ENCODE measurements at regions not wholly inside any gene's neighbourhood (a gene's known extent, or its start where the extent isn't known, plus 50 kb on each side); places are given as distances from the start of the nearest gene placed in this dataset.
"Not testable (repeated sequence)": the region's sequence is repeated elsewhere in the genome, so short reads cannot be mapped to it uniquely, and the experiment has no call there.

DNA sequence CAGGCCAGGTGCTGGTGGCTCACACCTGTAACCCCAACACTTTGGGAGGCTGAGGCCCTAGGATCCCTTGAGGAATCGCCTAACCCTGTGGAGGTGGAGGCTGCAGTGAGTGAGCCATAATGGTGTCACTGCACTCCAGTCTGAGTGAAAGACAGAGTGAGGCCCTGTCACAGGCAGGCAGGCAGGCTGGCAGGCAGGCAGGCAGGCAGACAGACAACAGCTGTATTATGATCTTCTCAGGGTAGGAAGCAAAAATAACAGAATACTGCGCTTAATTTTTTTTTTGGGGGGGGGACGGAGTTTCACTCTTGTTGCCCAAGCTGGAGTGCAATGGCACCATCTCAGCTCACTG, 3901.6 kb upstream of the OR11H1 start:
- TF ChIP-seq, protein P1, sequence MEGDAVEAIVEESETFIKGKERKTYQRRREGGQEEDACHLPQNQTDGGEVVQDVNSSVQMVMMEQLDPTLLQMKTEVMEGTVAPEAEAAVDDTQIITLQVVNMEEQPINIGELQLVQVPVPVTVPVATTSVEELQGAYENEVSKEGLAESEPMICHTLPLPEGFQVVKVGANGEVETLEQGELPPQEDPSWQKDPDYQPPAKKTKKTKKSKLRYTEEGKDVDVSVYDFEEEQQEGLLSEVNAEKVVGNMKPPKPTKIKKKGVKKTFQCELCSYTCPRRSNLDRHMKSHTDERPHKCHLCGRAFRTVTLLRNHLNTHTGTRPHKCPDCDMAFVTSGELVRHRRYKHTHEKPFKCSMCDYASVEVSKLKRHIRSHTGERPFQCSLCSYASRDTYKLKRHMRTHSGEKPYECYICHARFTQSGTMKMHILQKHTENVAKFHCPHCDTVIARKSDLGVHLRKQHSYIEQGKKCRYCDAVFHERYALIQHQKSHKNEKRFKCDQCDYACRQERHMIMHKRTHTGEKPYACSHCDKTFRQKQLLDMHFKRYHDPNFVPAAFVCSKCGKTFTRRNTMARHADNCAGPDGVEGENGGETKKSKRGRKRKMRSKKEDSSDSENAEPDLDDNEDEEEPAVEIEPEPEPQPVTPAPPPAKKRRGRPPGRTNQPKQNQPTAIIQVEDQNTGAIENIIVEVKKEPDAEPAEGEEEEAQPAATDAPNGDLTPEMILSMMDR (conservative IDR thresholded peaks at IDR 0.05): no peak

DNA sequence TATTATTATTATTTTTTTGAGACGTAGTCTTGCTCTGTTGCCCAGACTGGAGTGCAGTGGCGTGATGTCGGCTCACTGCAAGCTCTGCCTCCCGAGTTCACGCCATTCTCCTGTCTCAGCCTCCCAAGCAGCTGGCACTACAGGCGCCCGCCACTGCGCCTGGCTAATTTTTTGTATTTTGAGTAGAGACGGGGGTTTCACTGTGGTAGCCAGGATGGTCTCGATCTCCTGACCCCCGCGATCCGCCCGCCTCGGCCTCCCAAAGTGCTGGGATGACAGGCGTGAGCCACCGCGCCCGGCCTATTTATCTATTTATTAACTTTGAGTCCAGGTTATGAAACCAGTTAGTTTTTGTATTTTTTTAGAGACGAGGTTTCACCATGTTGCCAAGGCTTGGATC, 3901.0 kb upstream of the OR11H1 start:
- H3K9me3 ChIP-seq (ENCODE audit: control insufficient read depth, low read length): peaks cover 69% of the 10 kb centered on the region
- 89 to 92% methylated on average over 17 to 20 of the region's 20 CpGs for WGBS, 2 experiments (ENCODE audit: insufficient coverage in 1 of 2, insufficient read length in 1 of 2)

More for the DNA sequence above, 3901.6 kb upstream of the OR11H1 start:
- no peak overlapping the region for H3K9ac ChIP-seq (ENCODE audit: extremely low read depth, low read length, poor library complexity, severe bottlenecking)
- H3K4me1 ChIP-seq (ENCODE audit: control insufficient read depth, insufficient read depth, low read length): no peaks in the 10 kb centered on the region
- WGBS, 2 experiments (ENCODE audit: insufficient coverage in 1 of 2, insufficient read length in 1 of 2): 84 to 88% methylated on average over 3 of the region's 3 CpGs
- H3K36me3 Mint-ChIP-seq (ENCODE audit: low read depth): peaks cover 17% of the 10 kb centered on the region
- no peak overlapping the region for H3K27ac Mint-ChIP-seq
- no peaks in the 10 kb centered on the region for H3K4me1 Mint-ChIP-seq
- H3K27me3 ChIP-seq (ENCODE audit: control insufficient read depth, insufficient read depth, low read length, poor library complexity, severe bottlenecking): no peaks in the 10 kb centered on the region
- peaks cover 88% of the 10 kb centered on the region for H3K9me3 Mint-ChIP-seq
- no peaks in the 10 kb centered on the region for H3K36me3 ChIP-seq (ENCODE audit: control insufficient read depth, insufficient read depth, low read length)
- no peak overlapping the region for H3K4me3 ChIP-seq (ENCODE audit: low read length)
- peaks cover 74% of the 10 kb centered on the region for H3K9me3 ChIP-seq (ENCODE audit: control insufficient read depth, low read length)
- DNase-seq: no peak
- H3K27me3 Mint-ChIP-seq (ENCODE audit: insufficient read depth): peaks cover 6% of the 10 kb centered on the region
- no peak overlapping the region for H3K4me3 Mint-ChIP-seq
- no peak overlapping the region for H3K27ac ChIP-seq (ENCODE audit: low read depth, low read length)

DNA sequence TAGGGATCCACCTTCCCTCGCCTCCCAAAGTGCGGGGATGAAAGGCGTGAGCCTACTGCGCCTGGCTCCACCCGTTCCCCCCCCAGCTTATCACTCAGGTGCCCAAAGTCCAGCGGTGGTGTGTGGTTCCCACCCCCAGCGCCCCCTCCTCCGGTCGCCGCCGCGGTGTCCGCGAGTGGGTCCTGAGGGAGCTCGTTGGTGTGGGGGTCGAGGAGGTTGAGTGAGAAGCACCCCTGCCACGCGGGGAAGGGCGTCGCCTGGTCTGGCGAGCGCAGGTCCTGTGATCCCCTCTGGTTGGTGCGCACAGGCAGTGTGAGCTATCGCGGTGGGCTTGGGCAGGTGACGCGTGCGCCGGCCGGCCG, 3900.6 kb upstream of the OR11H1 start:
- 89% methylated on average over 29 to 31 of the region's 31 CpGs for whole genome bisulfite sequencing, 2 experiments (ENCODE audit: insufficient coverage in 1 of 2, insufficient read length in 1 of 2)
- H3K9ac ChIP-seq (ENCODE audit: extremely low read depth, low read length, poor library complexity, severe bottlenecking): no peak overlapping the region
- no peaks in the 10 kb centered on the region for H3K27me3 ChIP-seq (ENCODE audit: control insufficient read depth, insufficient read depth, low read length, poor library complexity, severe bottlenecking)
- H3K27ac Mint-ChIP-seq: no peak overlapping the region
- H3K9me3 Mint-ChIP-seq: peaks cover 78% of the 10 kb centered on the region
- peaks cover 65% of the 10 kb centered on the region for H3K9me3 ChIP-seq (ENCODE audit: control insufficient read depth, low read length)
- TF ChIP-seq, protein P1 (conservative IDR thresholded peaks at IDR 0.05): no peak
- no peaks in the 10 kb centered on the region for H3K4me1 ChIP-seq (ENCODE audit: control insufficient read depth, insufficient read depth, low read length)
- no peak for DNase-seq
- no peaks in the 10 kb centered on the region for H3K36me3 ChIP-seq (ENCODE audit: control insufficient read depth, insufficient read depth, low read length)
- peaks cover 17% of the 10 kb centered on the region for H3K36me3 Mint-ChIP-seq (ENCODE audit: low read depth)
- H3K4me3 ChIP-seq (ENCODE audit: low read length): no peak overlapping the region
- peaks cover 6% of the 10 kb centered on the region for H3K27me3 Mint-ChIP-seq (ENCODE audit: insufficient read depth)
- H3K4me3 Mint-ChIP-seq: no peak overlapping the region
- H3K4me1 Mint-ChIP-seq: no peaks in the 10 kb centered on the region
- H3K27ac ChIP-seq (ENCODE audit: low read depth, low read length): no peak overlapping the region

More for the DNA sequence above, 3901.0 kb upstream of the OR11H1 start:
- not testable (repeated sequence) for H3K4me3 Mint-ChIP-seq; DNase-seq; H3K27ac ChIP-seq (ENCODE audit: low read depth, low read length); H3K4me3 ChIP-seq (ENCODE audit: low read length); H3K9ac ChIP-seq (ENCODE audit: extremely low read depth, low read length, poor library complexity, severe bottlenecking); H3K4me1 Mint-ChIP-seq; H3K36me3 ChIP-seq (ENCODE audit: control insufficient read depth, insufficient read depth, low read length); H3K27ac Mint-ChIP-seq; H3K27me3 Mint-ChIP-seq (ENCODE audit: insufficient read depth); H3K27me3 ChIP-seq (ENCODE audit: control insufficient read depth, insufficient read depth, low read length, poor library complexity, severe bottlenecking); H3K4me1 ChIP-seq (ENCODE audit: control insufficient read depth, insufficient read depth, low read length)
- H3K9me3 Mint-ChIP-seq: peaks cover 82% of the 10 kb centered on the region
- peaks cover 17% of the 10 kb centered on the region for H3K36me3 Mint-ChIP-seq (ENCODE audit: low read depth)
